ENCODE measurements at regions not wholly inside any gene's neighbourhood (a gene's known extent, or its start where the extent isn't known, plus 50 kb on each side); places are given as distances from the start of the nearest gene placed in this dataset.

DNA sequence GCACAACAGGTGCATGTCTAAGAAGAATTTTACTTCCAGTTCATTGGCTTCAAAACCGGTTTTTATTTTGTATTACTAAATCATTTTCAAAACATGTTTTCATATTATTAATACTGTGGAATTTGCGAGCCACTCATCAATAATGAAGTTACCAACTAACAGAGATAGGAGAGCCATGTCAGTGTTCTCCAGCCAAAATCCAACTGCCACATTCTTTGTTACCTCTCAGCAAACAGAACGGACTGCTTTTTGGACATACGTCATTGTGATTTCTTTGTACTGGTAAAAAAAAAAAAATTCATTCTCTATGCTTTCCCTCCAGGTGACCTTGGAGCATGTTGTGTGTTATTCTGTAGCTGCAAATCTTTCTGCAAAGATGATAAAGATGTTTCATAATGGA is 414.2 kb upstream of the MMADHC start:
- POLR2A ChIA-PET (ENCODE audit: unreplicated experiment): no interaction called here
- TF ChIP-seq, protein P1, sequence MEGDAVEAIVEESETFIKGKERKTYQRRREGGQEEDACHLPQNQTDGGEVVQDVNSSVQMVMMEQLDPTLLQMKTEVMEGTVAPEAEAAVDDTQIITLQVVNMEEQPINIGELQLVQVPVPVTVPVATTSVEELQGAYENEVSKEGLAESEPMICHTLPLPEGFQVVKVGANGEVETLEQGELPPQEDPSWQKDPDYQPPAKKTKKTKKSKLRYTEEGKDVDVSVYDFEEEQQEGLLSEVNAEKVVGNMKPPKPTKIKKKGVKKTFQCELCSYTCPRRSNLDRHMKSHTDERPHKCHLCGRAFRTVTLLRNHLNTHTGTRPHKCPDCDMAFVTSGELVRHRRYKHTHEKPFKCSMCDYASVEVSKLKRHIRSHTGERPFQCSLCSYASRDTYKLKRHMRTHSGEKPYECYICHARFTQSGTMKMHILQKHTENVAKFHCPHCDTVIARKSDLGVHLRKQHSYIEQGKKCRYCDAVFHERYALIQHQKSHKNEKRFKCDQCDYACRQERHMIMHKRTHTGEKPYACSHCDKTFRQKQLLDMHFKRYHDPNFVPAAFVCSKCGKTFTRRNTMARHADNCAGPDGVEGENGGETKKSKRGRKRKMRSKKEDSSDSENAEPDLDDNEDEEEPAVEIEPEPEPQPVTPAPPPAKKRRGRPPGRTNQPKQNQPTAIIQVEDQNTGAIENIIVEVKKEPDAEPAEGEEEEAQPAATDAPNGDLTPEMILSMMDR (conservative IDR thresholded peaks at IDR 0.05): no peak
- TF ChIP-seq EZH2 (IDR thresholded peaks at IDR 0.05; ENCODE audit: low read depth): no peak
- H2AFZ ChIP-seq: no peak overlapping the region
- no peaks in the 10 kb centered on the region for H3K27me3 ChIP-seq (ENCODE audit: insufficient read depth, low read depth)
- no peaks in the 10 kb centered on the region for H3K9me3 ChIP-seq (ENCODE audit: insufficient read depth, low read depth)
- no peaks in the 10 kb centered on the region; the same call in 1 of the 2 replicates for H3K9me2 ChIP-seq (ENCODE audit: insufficient read depth)
- DNase-seq: no peak
- intact Hi-C loops (cut with micrococcal nuclease; ENCODE audit: unreplicated experiment): no loop called here
- no peaks in the 10 kb centered on the region for H3K36me3 ChIP-seq (ENCODE audit: low read depth)
- H3K4me2 ChIP-seq: no peak overlapping the region
- BruUV-seq (replicated peaks): no TSS peak
- H3K27ac ChIP-seq: no peak overlapping the region
- H4K20me1 ChIP-seq (ENCODE audit: insufficient read depth): no peaks in the 10 kb centered on the region
- CTCF ChIA-PET: no interaction called here
- no peak overlapping the region for H3K4me3 ChIP-seq
- no peaks in the 10 kb centered on the region for H3K79me2 ChIP-seq (ENCODE audit: low read depth)
- no peaks in the 10 kb centered on the region for H3K4me1 ChIP-seq (replicated peaks; ENCODE audit: insufficient read depth)
- H3F3A ChIP-seq (ENCODE audit: insufficient read depth, low read depth): no peaks in the 10 kb centered on the region

DNA sequence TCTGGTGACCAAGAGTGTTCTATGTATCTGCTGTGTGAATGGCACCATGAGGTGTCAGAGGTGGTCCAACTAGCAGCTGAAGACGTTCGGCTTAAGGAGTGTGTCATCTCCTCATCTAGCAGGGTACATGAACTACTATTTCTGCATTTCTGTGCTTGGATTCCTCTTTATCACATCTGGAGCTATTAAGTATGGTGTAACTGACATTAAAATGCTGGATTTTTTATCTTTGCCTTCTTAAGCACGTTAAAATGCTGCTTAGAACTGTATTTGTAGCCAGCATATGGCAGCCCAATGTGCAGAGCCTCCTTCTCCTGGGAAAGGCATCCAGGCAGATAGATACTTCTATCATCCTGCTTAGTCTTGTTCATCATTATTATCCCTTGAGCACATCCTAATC is 409.3 kb upstream of the MMADHC start:
- no peak for DNase-seq
- POLR2A ChIA-PET (ENCODE audit: unreplicated experiment): no interaction called here
- TF ChIP-seq, protein P1 (conservative IDR thresholded peaks at IDR 0.05): no peak
- TF ChIP-seq EZH2 (IDR thresholded peaks at IDR 0.05; ENCODE audit: low read depth): no peak
- no TSS peak for BruUV-seq (replicated peaks)
- no peak overlapping the region for H3K4me2 ChIP-seq
- H3K79me2 ChIP-seq (ENCODE audit: low read depth): no peaks in the 10 kb centered on the region
- H3F3A ChIP-seq (ENCODE audit: insufficient read depth, low read depth): peaks cover 15% of the 10 kb centered on the region
- H2AFZ ChIP-seq: no peak overlapping the region
- no peaks in the 10 kb centered on the region for H3K36me3 ChIP-seq (ENCODE audit: low read depth)
- no peaks in the 10 kb centered on the region for H3K27me3 ChIP-seq (ENCODE audit: insufficient read depth, low read depth)
- H3K4me3 ChIP-seq: no peak overlapping the region
- no peak overlapping the region for H3K27ac ChIP-seq
- intact Hi-C loops (cut with micrococcal nuclease; ENCODE audit: unreplicated experiment): no loop called here
- H4K20me1 ChIP-seq (ENCODE audit: insufficient read depth): no peaks in the 10 kb centered on the region
- H3K9me2 ChIP-seq (ENCODE audit: insufficient read depth): no peaks in the 10 kb centered on the region
- CTCF ChIA-PET: no interaction called here
- H3K9me3 ChIP-seq (ENCODE audit: insufficient read depth, low read depth): peaks cover 7% of the 10 kb centered on the region; the same call in 1 of the 2 replicates
- H3K4me1 ChIP-seq (replicated peaks; ENCODE audit: insufficient read depth): peaks cover 15% of the 10 kb centered on the region

- H3F3A ChIP-seq (ENCODE audit: insufficient read depth, low read depth): peaks cover 26% of the 10 kb centered on the region
- H3K9me3 ChIP-seq (ENCODE audit: insufficient read depth, low read depth): peaks cover 7% of the 10 kb centered on the region; the same call in 1 of the 2 replicates
- H4K20me1 ChIP-seq (ENCODE audit: insufficient read depth): no peaks in the 10 kb centered on the region
- H3K36me3 ChIP-seq (ENCODE audit: low read depth): no peaks in the 10 kb centered on the region
- no peaks in the 10 kb centered on the region for H3K79me2 ChIP-seq (ENCODE audit: low read depth)
- CTCF ChIA-PET: no interaction called here
- H3K4me3 ChIP-seq: no peak overlapping the region
- peak overlapping the region; percentile 82 for H3K27ac ChIP-seq
- H3K4me1 ChIP-seq (replicated peaks; ENCODE audit: insufficient read depth): peaks cover 30% of the 10 kb centered on the region
- H3K4me2 ChIP-seq: peak overlapping the region; percentile 46; the same call in 1 of the 2 replicates
- no peaks in the 10 kb centered on the region for H3K27me3 ChIP-seq (ENCODE audit: insufficient read depth, low read depth)
- DNase-seq: peak; percentile 89 to 95
- TF ChIP-seq, protein P1 (conservative IDR thresholded peaks at IDR 0.05): no peak
- no peak for TF ChIP-seq EZH2 (IDR thresholded peaks at IDR 0.05; ENCODE audit: low read depth)
- intact Hi-C loops (cut with micrococcal nuclease; ENCODE audit: unreplicated experiment): loop anchor here (1.0 to 5.0 kb wide), 9 partner anchors 148 to 1243 kb away; partner anchors contain the start of gene RND3
- POLR2A ChIA-PET (ENCODE audit: unreplicated experiment): interaction anchor here (0.5 to 0.7 kb wide), 6 partner anchors 194 to 491 kb away, joined by 3 to 5 read pairs (median 3); no protein-coding TSS in a partner anchor
- H2AFZ ChIP-seq: no peak overlapping the region
- no peaks in the 10 kb centered on the region for H3K9me2 ChIP-seq (ENCODE audit: insufficient read depth)
- TSS peak; percentile 62 for BruUV-seq (replicated peaks)
These were observed 406.6 kb upstream of the MMADHC start for GRCh38 chr2:149994057-149994728.

Data from PC-9 (cell line).